Trophoblast cell (in vitro differentiated cells and primary cell): ENCODE measurements at regions not wholly inside any gene's neighbourhood (a gene's known extent, or its start where the extent isn't known, plus 50 kb on each side); places are given as distances from the start of the nearest gene placed in this dataset.
A peak's percentile ranks its signal among the peaks of the same experiment; 100 is the strongest.

Source experiments
- DNase-seq, 2 donors: peaks; one replicate each; pipeline ENCODE4 v3.0.0-alpha.2; 2016
- H2AFZ ChIP-seq: 2 replicates; pipeline ENCODE4 v1.6.1; 2013; ENCODE audit warnings: low read length, moderate library complexity, mild to moderate bottlenecking; ENCODE audit not compliant: insufficient read depth, poor library complexity
- H2AK5ac ChIP-seq: 2 replicates; pipeline ENCODE4 v1.6.1; 2013; ENCODE audit warnings: mild to moderate bottlenecking, low read length
- H2BK120ac ChIP-seq: 2 replicates; pipeline ENCODE4 v1.6.1; 2013; ENCODE audit warnings: low read length, mild to moderate bottlenecking, moderate library complexity; ENCODE audit not compliant: insufficient read depth, poor library complexity
- H2BK12ac ChIP-seq: 2 replicates; pipeline ENCODE4 v1.6.1; 2013; ENCODE audit warnings: mild to moderate bottlenecking, low read length, moderate library complexity
- H2BK5ac ChIP-seq: 2 replicates; pipeline ENCODE4 v1.6.1; 2013; ENCODE audit warnings: low read length, low read depth, moderate library complexity, mild to moderate bottlenecking; ENCODE audit not compliant: poor library complexity
- H3K14ac ChIP-seq: 2 replicates; pipeline ENCODE4 v1.6.1; 2013; ENCODE audit warnings: mild to moderate bottlenecking, low read length
- H3K18ac ChIP-seq: 2 replicates; pipeline ENCODE4 v1.6.1; 2013; ENCODE audit warnings: mild to moderate bottlenecking, low read length
- H3K23ac ChIP-seq: 2 replicates; pipeline ENCODE4 v1.6.1; 2013; ENCODE audit warnings: low read length
- H3K27ac ChIP-seq: 2 replicates; pipeline ENCODE4 v1.5.1; 2013; ENCODE audit warnings: low read depth, mild to moderate bottlenecking, inconsistent platforms, low read length, moderate library complexity
- H3K27me3 ChIP-seq: 2 replicates; pipeline ENCODE4 v1.6.1; 2013; ENCODE audit warnings: inconsistent platforms, mild to moderate bottlenecking, low read length, moderate library complexity; ENCODE audit not compliant: insufficient read depth
- H3K36me3 ChIP-seq, 2 experiments: 1 replicate in 1 of 2; 2 replicates in 1 of 2; pipeline ENCODE4 v1.6.1; 2013; ENCODE audit warnings: low read length in 2 of 2, mild to moderate bottlenecking in 2 of 2, moderate library complexity in 1 of 2; ENCODE audit not compliant: insufficient read depth in 2 of 2, control insufficient read depth in 1 of 2
- H3K4ac ChIP-seq: 2 replicates; pipeline ENCODE4 v1.6.1; 2013; ENCODE audit warnings: low read depth, mild to moderate bottlenecking, low read length, moderate library complexity
- H3K4me1 ChIP-seq, 2 experiments: 1 replicate in 1 of 2; 2 replicates in 1 of 2; pipeline ENCODE4 v1.6.1; 2013; ENCODE audit warnings: low read length in 2 of 2, mild to moderate bottlenecking in 2 of 2, moderate library complexity in 1 of 2; ENCODE audit not compliant: insufficient read depth in 2 of 2, control insufficient read depth in 1 of 2
- H3K4me2 ChIP-seq: 2 replicates; pipeline ENCODE4 v1.6.1; 2013; ENCODE audit warnings: inconsistent platforms, mild to moderate bottlenecking, low read length, moderate library complexity
- H3K4me3 ChIP-seq: 2 replicates; pipeline ENCODE4 v1.5.1; 2013; ENCODE audit warnings: mild to moderate bottlenecking, low read depth, low read length, inconsistent platforms
- H3K79me1 ChIP-seq: one replicate; pipeline ENCODE4 v1.6.1; 2013; ENCODE audit warnings: low read length
- H3K79me2 ChIP-seq: 2 replicates; pipeline ENCODE4 v1.6.1; 2013; ENCODE audit warnings: low read length, mild to moderate bottlenecking; ENCODE audit not compliant: control insufficient read depth, insufficient read depth, poor library complexity
- H3K9ac ChIP-seq: 2 replicates; pipeline ENCODE4 v1.6.1; 2013; ENCODE audit warnings: mild to moderate bottlenecking, low read length
- H3K9me3 ChIP-seq: 2 replicates; pipeline ENCODE4 v1.6.1; 2013; ENCODE audit warnings: low read depth, mild to moderate bottlenecking, control low read depth, inconsistent platforms, low read length; ENCODE audit not compliant: insufficient read depth
- H4K12ac ChIP-seq: 2 replicates; pipeline ENCODE4 v1.6.1; 2013; ENCODE audit warnings: low read depth, mild to moderate bottlenecking, low read length, moderate library complexity
- H4K8ac ChIP-seq: 2 replicates; pipeline ENCODE4 v1.6.1; 2013; ENCODE audit warnings: low read depth, mild to moderate bottlenecking, low read length, moderate library complexity
- H4K91ac ChIP-seq: one replicate; pipeline ENCODE4 v1.6.1; 2013; ENCODE audit warnings: low read depth, mild to moderate bottlenecking, low read length, moderate library complexity
- WGBS: extraction: QIAGEN DNeasy Blood & Tissue Kit; methylation state at CpG from one replicate; pipeline ENCODE4 v1.1.7; 2013; ENCODE audit warnings: missing lambda C conversion rate; ENCODE audit not compliant: insufficient read length, insufficient coverage; ENCODE audit errors: extremely low coverage; 5-methylcytosine and 5-hydroxymethylcytosine counted together

- H3K9me3 ChIP-seq: peaks cover 1% of the 10 kb centered on the region
- no peak overlapping the region for H4K12ac ChIP-seq
- no peak for DNase-seq
- no peak overlapping the region for H2BK120ac ChIP-seq
- H3K79me1 ChIP-seq: no peaks in the 10 kb centered on the region
- H3K79me2 ChIP-seq: no peaks in the 10 kb centered on the region
- no peak overlapping the region for H3K23ac ChIP-seq
- H4K8ac ChIP-seq: no peak overlapping the region
- H2BK5ac ChIP-seq: no peak overlapping the region
- peaks cover 5% of the 10 kb centered on the region for H3K27me3 ChIP-seq
- H2AFZ ChIP-seq: no peak overlapping the region
- no peak overlapping the region for H3K14ac ChIP-seq
- H3K4me2 ChIP-seq: no peak overlapping the region
- H2BK12ac ChIP-seq: no peak overlapping the region
- H4K91ac ChIP-seq: no peak overlapping the region
- no peak overlapping the region for H3K4ac ChIP-seq
- no CpG with 5 or more reads among the region's 9 CpGs for WGBS
- H2AK5ac ChIP-seq: no peak overlapping the region
- no peak overlapping the region for H3K4me3 ChIP-seq
- H3K4me1 ChIP-seq: no peaks in the 10 kb centered on the region
- H3K36me3 ChIP-seq: no peaks in the 10 kb centered on the region
- H3K9ac ChIP-seq: no peak overlapping the region
- H3K18ac ChIP-seq: no peak overlapping the region
- no peak overlapping the region for H3K27ac ChIP-seq
Observed at GRCh38 chr6:41434803-41435481, 99.5 kb downstream of the NCR2 start.

DNA sequence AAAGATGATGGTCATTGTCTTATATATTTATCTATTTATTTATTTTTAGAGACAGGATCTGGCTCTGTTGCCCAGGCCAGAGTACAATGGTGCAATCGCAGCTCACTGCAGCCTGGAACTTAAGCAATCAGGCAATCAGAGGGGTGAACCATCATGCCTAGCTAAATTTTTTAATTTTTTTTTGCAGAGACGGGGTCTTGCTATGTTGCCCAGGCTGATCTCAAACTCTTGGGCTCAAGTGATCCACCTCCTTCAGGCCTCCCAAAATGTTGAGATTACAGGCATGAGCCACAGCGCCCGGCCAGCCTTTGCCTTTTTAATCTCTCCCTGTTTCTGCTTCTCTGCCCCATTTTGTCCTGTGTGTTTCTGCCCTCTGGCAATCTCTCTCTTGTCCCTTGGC lies 102.2 kb downstream of the NCR2 start:
- Histone ChIP-seq H3K14ac (no peak overlapping the region), H3K9me3 (peaks cover 1% of the 10 kb centered on the region), H3K4me2 (no peak overlapping the region), H2BK120ac (no peak overlapping the region), H3K4me3 (no peak overlapping the region), H4K12ac (no peak overlapping the region), H2BK12ac (no peak overlapping the region), H3K36me3 (no peaks in the 10 kb centered on the region), H2AK5ac (no peak overlapping the region), H4K8ac (no peak overlapping the region), H3K18ac (no peak overlapping the region), H3K79me1 (peaks cover 4% of the 10 kb centered on the region), H2AFZ (no peak overlapping the region), H3K79me2 (no peaks in the 10 kb centered on the region), H4K91ac (no peak overlapping the region), H2BK5ac (no peak overlapping the region), H3K4ac (no peak overlapping the region), H3K23ac (no peak overlapping the region), H3K27me3 (peaks cover 5% of the 10 kb centered on the region), H3K27ac (no peak overlapping the region), H3K9ac (no peak overlapping the region), H3K4me1 (peaks cover 10 to 11% of the 10 kb centered on the region in 2 experiments)
- DNase-seq: no peak
- no CpG with 5 or more reads among the region's 4 CpGs for WGBS

DNA sequence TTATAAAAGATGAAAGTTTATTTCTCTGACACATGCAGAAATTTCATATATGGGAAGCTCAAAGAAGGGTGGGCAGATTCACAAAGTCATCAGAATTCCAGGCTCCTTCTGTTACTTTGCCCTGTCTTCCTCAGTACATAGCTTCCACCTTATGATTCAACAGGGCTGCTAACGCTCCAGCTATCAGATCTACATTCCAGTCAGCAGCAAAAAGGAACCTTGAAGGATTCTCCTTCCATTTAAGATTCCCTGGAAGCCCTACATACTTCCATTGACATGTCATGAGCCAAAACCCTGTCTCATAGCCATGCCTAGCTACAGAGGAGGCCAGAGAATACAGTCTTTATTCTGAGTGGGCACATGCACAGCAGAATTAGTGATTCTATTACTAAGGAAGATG lies 103.3 kb downstream of the NCR2 start:
- Histone ChIP-seq H3K4ac (no peak overlapping the region), H4K91ac (no peak overlapping the region), H3K4me2 (no peak overlapping the region), H4K8ac (no peak overlapping the region), H3K79me2 (no peaks in the 10 kb centered on the region), H3K18ac (no peak overlapping the region), H3K23ac (no peak overlapping the region), H3K4me1 (peaks cover 13 to 15% of the 10 kb centered on the region in 2 experiments), H2AK5ac (no peak overlapping the region), H3K9me3 (peaks cover 1% of the 10 kb centered on the region), H4K12ac (no peak overlapping the region), H2BK12ac (no peak overlapping the region), H2AFZ (no peak overlapping the region), H3K79me1 (peaks cover 6% of the 10 kb centered on the region), H3K27ac (no peak overlapping the region), H3K9ac (no peak overlapping the region), H3K4me3 (no peak overlapping the region), H2BK5ac (no peak overlapping the region), H2BK120ac (no peak overlapping the region), H3K36me3 (no peaks in the 10 kb centered on the region), H3K27me3 (peaks cover 5% of the 10 kb centered on the region), H3K14ac (no peak overlapping the region)
- no CpG with 5 or more reads among the region's 1 CpG for WGBS
- peak; percentile 49 to 85 for DNase-seq

DNA sequence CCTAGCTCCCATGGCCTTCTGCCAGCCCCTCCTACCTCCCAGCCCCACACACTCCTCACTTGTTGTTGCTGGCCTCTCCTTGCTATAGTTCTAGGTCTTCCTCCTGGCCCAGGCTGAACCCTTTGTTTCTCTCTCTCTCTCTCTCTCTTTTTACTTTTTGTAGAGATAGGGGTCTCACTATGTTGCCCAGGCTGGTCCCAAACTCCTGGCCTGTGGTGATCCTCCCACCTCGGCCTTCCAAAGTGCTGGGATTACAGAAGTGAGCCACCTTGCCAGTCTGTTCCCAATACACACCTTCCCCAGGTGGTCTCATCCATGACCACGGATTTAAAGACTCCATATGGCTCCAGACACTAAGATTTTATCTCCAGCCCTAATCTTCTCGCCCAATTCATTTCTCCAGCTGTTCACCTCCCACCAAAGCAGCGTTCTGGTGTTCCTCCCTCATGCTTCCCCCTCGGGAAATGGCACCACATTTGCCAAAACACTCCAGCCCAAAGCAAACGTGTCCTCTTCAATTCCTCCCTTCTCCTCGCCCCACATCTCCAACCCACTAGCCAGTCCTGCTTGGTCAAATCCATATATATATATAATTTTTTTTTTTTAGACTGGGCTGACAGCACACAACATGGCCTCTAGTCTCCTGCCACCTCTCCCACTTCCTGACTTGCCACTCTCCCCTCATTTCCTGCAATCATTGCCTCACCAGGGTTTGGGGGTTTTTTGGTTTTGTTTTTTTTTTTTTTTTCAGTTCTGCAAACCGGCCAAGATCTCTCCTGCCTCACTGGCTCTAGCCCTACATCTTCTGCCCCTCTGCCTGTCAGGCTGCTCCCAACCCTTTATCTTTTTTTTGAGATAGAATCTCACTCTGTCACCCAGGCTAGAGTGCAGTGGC lies 104.4 kb downstream of the NCR2 start:
- no peak overlapping the region for H2BK120ac ChIP-seq
- no peak overlapping the region for H3K9ac ChIP-seq
- H3K79me2 ChIP-seq: no peaks in the 10 kb centered on the region
- H3K79me1 ChIP-seq: peaks cover 6% of the 10 kb centered on the region
- WGBS: no CpG with 5 or more reads among the region's 8 CpGs
- H3K9me3 ChIP-seq: peaks cover 1% of the 10 kb centered on the region
- no peak overlapping the region for H4K91ac ChIP-seq
- no peak overlapping the region for H3K23ac ChIP-seq
- H2AFZ ChIP-seq: no peak overlapping the region
- no peaks in the 10 kb centered on the region for H3K36me3 ChIP-seq
- peaks cover 13 to 15% of the 10 kb centered on the region in 2 experiments for H3K4me1 ChIP-seq
- H4K12ac ChIP-seq: no peak overlapping the region
- no peak overlapping the region for H3K14ac ChIP-seq
- peaks cover 5% of the 10 kb centered on the region for H3K27me3 ChIP-seq
- no peak overlapping the region for H3K27ac ChIP-seq
- H3K18ac ChIP-seq: no peak overlapping the region
- H2AK5ac ChIP-seq: no peak overlapping the region
- no peak overlapping the region for H3K4ac ChIP-seq
- H2BK5ac ChIP-seq: no peak overlapping the region
- H2BK12ac ChIP-seq: no peak overlapping the region
- no peak overlapping the region for H3K4me2 ChIP-seq
- no peak overlapping the region for H4K8ac ChIP-seq
- no peak overlapping the region for H3K4me3 ChIP-seq
- no peak for DNase-seq
